ENCODE measurements at regions not wholly inside any gene's neighbourhood (a gene's known extent, or its start where the extent isn't known, plus 50 kb on each side); places are given as distances from the start of the nearest gene placed in this dataset.
"Not testable (repeated sequence)": the region's sequence is repeated elsewhere in the genome, so short reads cannot be mapped to it uniquely, and the experiment has no call there.

DNA sequence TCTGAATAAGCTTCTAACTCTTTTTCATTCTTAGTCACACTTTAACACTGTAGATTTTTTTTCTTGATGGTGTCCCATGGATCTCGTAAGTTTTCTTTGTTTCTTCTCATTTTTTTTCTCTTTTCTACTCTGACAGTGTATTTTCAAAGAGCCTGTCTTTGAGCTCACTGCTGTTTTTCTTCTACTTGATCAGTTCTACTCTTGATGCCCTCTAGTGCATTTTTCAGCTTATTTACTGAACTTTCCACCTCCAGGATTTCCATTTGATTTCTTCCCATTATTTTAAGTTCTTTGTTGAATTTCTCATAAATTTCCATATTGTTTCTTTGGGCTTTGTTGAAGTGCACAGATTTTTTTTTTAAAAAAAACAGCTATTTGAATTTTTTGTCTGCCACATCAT lies 2641.1 kb upstream of the DEFB115 start:
- DNase-seq (ENCODE audit: low read depth) = no peak
- no peak overlapping the region for H3K4me3 ChIP-seq (ENCODE audit: low read depth, low read length)
- TF ChIP-seq, protein P1, sequence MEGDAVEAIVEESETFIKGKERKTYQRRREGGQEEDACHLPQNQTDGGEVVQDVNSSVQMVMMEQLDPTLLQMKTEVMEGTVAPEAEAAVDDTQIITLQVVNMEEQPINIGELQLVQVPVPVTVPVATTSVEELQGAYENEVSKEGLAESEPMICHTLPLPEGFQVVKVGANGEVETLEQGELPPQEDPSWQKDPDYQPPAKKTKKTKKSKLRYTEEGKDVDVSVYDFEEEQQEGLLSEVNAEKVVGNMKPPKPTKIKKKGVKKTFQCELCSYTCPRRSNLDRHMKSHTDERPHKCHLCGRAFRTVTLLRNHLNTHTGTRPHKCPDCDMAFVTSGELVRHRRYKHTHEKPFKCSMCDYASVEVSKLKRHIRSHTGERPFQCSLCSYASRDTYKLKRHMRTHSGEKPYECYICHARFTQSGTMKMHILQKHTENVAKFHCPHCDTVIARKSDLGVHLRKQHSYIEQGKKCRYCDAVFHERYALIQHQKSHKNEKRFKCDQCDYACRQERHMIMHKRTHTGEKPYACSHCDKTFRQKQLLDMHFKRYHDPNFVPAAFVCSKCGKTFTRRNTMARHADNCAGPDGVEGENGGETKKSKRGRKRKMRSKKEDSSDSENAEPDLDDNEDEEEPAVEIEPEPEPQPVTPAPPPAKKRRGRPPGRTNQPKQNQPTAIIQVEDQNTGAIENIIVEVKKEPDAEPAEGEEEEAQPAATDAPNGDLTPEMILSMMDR (IDR thresholded peaks at IDR 0.05; ENCODE audit: control insufficient read depth, extremely low read depth, insufficient read depth) = no peak

DNA sequence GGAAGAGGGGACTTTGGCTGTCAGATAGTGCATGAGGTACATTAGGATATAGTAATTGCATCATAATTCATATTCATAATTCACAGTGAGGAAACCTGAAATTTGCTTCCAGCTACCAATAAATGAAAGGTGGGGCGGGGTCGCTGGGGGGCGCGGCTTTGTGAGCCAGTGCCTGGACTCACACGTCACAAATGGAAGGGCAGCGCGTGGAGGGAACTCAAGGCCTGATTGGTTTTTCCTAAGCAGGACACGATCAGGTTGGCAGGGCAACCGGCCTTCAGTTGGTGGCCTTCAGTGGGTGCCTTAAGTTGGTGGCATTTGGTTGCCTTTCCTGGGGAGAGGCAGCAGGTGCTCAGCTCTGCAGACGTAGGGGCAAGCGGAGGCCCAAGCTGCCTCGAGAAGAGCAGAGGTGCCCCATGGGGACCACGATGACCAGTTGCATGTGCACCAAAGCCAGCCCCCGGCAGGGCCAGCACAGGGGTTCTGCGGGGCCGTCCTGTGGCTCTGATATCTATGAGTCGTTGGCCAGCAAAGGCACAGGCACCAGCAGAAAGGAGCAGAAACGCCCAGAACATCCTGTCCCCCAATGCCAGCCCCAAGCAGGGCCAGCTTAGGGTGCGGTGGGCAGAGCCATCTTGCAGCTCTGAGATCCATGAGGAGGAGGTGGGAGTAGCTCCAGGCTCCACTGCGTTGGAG lies 2637.4 kb upstream of the DEFB115 start:
- DNase-seq (ENCODE audit: low read depth) = not testable (repeated sequence)

DNA sequence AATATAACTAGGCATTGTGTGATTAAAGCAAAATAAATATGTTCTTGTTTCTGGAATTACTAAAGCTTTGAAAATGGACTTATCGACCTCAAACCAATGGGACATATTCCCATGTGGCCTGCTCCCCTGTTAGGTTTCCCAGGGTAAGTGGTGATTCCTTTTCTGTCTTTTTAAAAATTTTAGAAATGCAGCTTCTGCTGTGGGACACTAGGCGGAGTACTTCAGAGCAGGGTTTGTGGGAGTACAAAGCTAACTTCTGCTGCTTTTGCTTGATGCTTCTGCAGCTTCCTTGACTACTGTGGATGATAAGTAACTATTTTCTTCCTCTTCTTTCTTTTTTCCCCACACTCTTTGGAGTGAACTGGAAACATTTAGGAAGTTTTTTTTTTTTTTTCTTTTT lies 2632.4 kb upstream of the DEFB115 start:
- H3K4me3 ChIP-seq (ENCODE audit: low read depth, low read length); DNase-seq (ENCODE audit: low read depth): not testable (repeated sequence)
- TF ChIP-seq, protein P1 (IDR thresholded peaks at IDR 0.05; ENCODE audit: control insufficient read depth, extremely low read depth, insufficient read depth) = peak; percentile 26; the same call in 1 of the 2 replicates

More for the DNA sequence above, 2637.4 kb upstream of the DEFB115 start:
- not testable (repeated sequence) for H3K4me3 ChIP-seq (ENCODE audit: low read depth, low read length)

DNA sequence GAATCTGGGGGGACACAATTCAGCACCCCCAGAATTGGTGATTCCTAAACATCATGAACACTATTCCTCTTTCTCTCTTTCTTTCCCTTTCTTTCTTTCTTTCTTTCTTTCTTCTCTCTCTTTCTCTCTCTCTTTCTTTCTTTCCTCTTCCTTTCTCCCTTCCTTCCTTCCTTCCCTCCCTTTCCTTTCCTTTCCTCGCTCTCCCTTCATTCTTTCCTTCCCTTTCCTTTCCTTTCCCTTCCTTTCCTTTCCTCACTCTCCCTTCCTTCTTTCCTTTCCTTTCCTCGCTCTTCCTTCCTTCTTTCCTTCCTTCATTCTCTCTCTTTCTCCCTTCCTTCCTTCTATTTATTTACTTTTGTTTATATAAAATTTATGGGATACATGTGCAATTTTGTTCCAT lies 2616.6 kb upstream of the DEFB115 start:
- not testable (repeated sequence) for DNase-seq (ENCODE audit: low read depth); H3K4me3 ChIP-seq (ENCODE audit: low read depth, low read length)

Data from LNCaP clone FGC (cell line).